COLO668 (cell line): ENCODE measurements at regions not wholly inside any gene's neighbourhood (a gene's known extent, or its start where the extent isn't known, plus 50 kb on each side); places are given as distances from the start of the nearest gene placed in this dataset.

Experiments used
- DNase-seq: peaks from one replicate; lab custom pipeline; 2025; ENCODE audit not compliant: unreplicated experiment; lab: John Stamatoyannopoulos, UW

DNA sequence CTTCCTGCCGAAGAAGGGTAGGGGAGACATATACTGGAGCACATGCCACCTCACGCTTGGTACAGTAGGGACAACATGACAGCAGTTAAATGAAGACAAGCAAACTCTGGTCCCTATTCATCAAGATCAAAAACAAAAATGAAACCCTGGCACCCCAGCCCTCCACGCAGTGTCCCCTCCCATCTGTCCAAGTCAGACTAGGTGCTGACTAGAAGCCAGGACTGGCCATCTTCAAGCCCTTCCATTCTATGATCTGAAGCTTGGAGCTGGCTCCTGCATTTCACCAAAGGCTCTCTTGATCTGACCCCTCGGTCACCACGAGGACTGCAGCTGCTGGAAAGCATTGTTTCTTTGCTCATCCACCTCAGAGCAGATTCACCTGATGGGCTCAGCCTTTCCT lies 158.9 kb upstream of the GGTLC1 start:
- no peak for DNase-seq

DNA sequence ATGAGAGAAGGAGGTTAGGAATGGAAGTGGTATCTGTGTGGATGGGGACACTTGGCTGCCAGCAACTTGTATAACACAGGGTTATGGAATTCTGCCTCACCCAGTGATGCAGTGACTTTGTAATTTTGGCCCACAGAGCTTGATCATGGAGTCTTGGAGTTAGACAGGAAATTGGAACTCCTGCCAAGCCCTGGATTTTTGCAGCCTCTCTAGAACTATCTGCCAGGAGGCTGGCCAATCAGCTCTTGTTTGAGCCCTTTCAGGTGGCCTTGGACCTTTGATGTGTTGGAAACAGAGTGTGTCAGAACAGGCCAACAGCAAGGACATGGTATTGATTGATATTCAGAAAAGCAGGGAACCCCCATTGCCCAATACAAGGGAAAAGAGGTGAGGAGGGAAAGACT lies 157.7 kb upstream of the GGTLC1 start:
- DNase-seq = no peak

DNA sequence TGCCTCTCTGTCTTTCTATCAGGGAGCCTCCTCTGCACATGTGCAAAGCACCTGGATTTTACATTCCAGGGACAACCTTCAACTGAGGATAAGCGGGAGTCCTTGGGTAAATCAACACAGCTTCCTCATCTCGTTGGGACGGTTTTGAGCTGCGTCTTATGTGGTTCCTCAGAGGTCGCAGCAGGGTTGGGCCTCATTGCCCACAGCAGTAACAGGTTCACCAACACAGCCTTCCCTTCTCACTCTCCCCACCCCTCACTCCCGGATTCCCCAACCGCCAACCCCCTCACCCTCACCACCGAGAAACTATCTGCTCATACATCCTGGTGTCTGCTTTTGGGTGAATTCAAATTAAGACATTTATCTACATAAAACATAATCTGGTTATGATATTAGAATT lies 155.8 kb upstream of the GGTLC1 start:
- no peak for DNase-seq

DNA sequence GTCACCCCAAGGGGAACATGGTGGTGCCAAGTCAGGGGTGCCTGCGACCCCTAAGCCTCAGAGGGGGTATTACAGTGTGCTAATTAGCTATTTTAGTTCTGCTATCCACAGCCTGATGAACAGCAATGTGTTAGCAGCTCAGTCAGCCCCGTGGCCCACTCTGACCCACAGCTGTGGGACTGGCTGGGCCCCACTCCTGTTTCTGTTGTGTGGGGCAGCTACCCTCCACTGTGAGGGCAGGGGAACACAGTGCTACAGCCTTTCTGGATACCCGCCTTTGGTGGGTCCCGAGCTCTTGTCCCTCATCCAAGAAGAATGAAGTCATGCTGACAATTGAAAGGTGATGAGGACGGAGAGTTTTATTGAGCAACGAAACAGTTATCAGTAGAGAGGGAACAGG lies 152.5 kb upstream of the GGTLC1 start:
- no peak for DNase-seq

DNA sequence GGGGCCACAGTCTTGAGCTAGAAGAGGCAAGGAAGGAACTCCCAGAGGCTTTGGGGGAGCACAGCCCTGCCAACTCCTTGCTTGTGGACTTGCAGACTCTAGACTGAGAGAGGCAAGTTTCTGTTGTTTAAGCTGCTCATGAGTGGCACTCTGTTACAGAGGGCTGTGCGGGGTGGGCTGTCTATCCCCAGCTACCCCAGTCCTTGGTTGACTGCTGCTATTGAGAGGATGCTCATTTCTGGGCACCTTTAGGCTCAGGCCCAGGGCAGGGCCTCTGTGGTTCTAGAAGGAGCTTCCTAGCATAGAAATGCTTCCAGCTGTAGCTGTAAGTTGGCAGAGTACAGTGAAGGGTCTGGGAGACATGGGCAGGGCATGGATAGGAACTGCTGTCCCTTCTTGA lies 151.3 kb upstream of the GGTLC1 start:
- DNase-seq = no peak

DNA sequence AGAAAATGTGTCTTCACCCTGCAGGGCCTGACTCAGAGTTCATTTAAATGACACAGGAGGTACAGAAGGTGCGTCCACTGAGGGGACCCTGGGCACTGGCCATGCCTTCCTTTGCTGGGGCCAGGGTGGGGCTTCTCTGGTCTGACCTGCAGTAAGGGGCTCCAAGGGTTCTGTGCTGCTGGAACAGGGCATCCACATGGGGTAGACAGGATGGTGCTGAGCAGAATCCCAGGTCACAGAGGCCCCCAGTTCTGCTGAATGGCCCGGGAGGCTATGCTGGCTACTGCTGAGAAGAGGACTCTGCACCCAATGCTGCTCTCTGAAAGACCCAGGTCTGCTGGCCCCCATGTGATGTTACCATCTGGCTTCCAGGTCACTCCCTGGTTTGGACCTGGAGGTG lies 150.4 kb upstream of the GGTLC1 start:
- DNase-seq = no peak

DNA sequence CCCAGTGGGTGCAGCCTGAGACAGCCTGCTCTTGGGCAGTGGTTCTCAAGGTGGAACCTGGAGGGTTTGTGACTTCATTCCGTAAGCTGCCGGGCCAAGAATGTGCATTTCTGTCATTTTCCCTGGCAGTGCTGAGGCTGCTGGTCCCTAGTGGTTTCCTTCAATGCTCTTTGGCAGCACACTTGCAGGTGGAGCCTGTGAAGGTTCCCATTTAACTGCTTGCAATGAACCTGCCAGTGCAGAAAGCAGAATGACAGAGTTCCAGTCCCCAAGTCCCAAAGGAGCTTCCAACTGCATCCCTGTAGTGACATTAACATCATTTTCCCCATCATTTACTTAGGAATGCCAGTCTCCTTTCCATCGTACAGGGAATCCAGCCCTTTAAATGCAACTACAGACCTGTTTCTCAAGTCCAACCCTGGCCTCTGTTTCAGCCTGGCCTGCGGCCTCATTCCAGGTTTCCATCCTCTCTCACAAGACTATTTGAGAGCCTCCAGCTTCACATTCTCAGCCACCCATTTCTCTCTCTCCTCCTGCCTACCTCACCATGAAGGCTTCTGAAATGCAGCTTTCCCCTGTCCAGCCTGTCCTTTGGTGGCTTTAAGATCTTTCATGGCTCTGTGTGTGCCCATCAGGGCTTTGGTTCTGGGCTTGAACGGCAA lies 149.7 kb upstream of the GGTLC1 start:
- DNase-seq = no peak

DNA sequence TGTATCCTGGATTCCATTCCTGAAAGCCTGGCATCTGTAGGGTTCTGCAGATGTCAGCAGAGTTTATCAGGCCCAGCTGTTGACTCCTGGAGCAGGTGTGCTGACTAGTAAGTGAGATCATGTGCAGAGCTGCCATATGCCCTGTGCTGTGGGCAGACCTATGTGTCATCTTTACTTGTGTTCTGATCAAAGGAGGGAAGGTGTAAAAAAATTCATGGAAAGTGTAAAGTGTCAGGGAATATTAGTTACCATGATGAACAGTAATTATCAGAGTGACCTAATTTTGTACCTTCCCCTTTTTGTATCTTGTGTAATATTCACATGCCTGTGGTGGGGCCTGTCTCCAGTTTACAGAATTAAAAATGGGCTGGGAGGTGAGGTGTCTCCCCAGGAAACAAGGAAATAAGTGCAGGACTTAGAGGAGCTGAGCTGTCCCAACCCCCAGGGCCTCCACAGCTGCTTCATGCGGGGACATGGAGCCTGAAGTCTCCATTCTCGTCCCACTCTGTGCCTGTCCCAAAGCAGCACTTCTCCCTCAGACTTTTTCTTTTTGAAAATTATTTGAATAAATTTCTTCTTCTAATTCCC lies 148.2 kb upstream of the GGTLC1 start:
- no peak for DNase-seq

DNA sequence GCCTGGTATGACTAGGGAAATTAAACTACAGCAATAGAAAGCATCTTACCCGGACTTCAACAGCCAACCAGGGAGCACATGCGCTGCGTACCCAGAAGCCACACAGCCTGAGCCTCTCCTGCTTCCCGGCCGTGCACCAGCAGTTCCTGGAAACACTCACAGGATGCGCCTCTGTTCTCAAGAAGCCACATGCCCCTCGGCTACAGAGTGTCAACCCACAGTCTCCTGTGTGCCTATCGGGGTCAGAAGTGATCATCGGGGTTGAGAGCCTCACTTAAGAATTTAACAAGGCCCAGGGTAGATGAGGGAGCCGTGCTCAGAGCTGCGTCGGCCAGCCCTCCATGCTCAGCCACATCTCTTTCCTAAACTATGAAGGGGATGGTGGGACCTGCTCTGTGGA lies 147.2 kb upstream of the GGTLC1 start:
- DNase-seq = no peak

DNA sequence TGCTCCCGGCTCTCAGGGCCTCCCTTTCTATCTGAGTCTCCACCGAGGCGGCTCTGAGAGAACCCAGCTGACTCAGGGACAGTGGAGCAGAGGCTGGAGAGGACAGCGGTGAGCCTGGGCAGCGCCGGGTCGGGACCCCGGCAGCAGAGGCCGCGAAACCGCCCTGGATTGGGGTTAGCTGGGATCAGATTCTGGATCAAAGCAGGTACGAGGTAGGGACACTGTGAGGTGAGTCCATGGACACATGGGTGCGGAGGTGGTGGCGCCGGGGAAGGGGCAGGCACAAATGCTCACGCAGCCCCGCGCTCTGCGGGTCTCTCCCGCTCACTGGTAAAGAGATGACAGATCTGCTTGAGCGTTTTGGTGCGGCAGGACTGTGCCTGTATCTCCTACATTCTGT lies 146.4 kb upstream of the GGTLC1 start:
- DNase-seq = no peak

DNA sequence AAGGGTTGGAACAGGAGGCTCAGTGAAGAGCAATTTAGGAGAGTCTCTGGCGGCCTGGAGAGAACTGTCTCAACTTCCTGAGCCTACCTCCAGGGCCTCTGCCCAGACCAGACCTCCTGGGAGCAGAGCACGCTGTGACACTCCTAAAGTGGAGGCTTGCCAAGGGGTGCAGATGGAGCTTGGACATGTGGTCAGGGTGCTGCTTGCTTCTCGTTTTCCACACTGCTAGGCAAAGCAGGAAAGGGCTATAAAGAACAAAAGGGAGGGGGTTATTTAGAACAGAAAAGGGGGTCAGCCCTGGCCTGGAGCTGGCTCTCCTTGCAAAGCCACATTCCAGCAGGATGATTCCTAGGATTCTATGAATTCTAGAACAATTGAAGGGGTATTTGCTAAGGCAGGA lies 145.7 kb upstream of the GGTLC1 start:
- no peak for DNase-seq

DNA sequence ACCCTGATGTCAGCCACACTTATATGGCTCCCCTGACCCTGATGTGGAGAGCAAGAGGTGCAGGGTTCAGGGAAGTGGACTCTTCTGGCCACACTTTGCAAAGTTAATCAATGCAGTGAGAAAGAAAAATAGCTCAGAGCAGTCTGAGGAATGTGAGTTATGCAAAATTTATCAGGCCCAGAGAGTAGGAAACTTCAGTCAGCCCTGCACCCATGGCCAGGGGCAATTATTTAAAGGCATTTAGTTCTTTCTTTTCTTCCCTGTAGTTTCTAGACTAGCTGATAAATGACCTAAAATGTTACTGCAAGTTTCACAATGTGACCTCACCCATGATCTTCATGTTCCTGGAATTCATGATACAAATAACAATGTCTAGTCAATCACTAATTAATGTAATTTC lies 143.7 kb upstream of the GGTLC1 start:
- DNase-seq = no peak

DNA sequence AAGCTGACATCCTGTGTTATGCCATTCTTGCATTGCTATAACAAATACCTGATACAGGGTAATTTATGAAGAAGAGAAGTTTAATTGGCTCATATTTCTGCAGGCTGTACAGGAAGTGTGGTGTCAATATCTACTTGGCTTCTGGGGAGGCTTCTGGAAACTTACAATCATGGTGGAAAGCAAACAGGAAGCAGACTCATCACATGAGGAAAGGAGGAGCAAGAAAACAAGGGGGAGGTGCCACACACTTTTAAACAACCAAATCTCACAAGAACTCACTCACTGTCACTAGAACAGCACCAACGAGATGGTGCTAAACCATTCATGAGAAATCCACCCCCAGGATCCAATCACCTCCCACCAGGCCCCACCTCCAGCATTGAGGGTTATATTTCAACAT lies 143.1 kb upstream of the GGTLC1 start:
- DNase-seq = no peak

DNA sequence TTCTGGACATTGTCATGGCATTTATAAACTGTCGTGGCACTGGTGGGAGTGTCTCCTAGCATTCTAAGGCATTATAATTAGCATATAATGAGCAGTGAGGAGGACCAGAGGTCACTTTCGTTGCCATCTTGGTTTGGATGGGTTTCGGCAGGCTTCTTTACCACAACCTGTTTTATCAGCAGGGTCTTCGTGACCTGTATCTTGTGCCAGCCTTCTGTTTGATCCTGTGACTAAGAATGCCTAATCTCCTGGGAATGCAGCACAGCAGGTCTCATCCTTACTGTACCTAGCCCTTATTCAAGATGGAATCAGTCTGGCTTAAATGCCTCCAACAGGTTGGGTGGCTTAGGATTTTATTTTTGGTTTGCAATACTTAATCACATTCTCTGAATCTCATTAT lies 142.7 kb upstream of the GGTLC1 start:
- no peak for DNase-seq

DNA sequence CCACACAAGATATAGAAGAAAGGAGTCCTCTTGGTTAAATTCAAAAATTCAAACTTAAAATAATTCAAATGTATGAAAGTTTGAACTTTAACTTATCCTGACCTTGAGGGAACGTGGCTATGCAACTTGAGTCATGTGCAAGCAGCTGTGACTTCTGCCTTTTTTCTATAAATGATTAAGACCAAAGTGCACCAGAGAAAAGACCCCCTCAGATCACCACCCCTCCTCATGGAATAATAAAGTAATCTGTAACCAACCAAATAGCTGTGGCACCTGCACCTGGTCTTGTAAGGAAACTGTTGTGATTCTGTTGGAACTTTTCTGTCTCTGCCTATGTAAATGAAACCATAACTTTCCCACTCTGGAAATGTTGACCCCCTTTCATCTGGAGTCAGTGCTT lies 141.1 kb upstream of the GGTLC1 start:
- no peak for DNase-seq

DNA sequence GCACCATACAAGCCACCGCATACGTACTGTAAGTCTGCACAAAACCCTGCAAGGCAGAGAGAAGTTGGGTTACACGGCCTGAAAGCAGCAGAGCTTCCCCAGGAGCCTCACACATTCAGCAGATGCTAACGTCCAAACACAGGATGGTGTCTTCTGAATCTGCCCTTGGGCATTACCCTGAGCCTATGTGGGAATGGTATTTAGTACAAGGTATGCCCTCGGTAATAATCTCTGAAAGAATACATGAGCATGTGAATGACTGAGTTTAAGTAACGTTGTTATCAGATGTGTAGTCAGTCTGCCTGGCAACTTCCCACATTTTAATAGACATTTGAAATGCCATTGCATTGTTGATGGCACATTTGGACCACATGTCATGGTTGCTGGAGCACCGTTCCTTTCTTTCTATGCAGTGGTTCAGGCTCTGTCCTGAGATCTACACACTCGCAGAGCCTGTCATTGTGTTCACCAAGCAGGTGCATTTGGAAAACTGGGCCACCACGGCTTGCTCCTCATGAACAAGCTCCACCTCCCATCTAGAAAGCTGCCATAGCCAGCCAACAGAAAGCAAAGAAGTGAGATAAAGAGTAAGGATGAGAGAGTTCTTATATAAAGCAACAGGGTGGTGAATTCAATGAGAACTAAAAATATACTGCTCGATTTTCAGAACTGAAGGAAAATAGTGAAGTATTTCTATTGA lies 136.5 kb upstream of the GGTLC1 start:
- DNase-seq = no peak

DNA sequence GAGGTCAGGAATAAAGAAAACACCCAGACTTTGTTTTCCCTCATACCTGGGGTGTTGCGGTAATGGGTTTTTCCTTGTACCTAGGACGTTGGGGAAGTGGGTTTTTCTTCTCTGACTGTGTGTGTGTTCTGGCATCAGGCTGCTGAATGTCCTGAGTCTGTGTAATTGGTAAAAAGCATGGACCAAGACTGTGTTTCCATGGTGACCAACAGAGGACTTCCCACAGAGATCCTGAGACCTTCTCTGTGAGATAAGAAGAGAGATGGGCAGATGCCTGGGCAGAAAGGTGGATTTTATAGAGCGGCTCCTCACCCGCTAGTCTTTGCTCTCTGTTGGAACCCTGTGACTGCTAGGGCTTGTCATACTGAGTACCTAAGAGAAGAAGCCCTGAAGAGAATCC lies 135.4 kb upstream of the GGTLC1 start:
- DNase-seq = no peak

DNA sequence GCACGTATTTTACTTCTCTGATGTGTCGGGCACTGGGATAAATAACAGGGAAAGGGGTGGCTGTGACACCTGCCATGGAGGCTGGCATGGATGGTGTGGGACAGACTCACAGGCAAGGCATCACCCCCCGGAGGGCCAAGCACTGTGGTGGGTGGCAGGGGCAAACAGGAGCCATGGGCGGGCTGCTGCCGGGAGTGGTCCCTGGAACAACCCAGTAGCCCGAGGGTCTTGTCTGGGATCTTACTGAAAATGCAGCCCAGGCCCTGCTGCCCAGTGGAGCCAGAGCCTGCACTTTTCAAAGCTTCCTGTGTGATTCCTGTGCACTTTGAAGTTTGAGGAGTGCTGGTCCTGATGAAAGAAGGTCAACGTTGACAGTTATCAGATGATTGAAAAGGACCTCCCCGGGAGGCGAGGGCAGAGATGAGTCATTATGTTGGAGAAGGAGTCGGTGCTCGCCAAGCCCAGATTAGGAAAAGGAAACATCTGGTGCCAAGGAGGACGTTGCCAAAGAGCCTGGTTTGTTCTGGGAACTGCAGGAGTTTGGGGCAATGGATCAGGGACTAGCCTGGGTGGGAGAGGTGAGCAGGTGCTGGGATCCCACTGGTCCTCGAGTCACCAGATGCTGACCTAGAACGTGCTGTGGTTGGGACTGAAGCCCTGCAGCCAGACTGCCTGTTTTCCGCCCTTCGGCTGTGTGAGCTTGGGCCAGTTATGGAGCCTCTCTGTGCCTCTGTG lies 130.0 kb upstream of the GGTLC1 start:
- DNase-seq = no peak

DNA sequence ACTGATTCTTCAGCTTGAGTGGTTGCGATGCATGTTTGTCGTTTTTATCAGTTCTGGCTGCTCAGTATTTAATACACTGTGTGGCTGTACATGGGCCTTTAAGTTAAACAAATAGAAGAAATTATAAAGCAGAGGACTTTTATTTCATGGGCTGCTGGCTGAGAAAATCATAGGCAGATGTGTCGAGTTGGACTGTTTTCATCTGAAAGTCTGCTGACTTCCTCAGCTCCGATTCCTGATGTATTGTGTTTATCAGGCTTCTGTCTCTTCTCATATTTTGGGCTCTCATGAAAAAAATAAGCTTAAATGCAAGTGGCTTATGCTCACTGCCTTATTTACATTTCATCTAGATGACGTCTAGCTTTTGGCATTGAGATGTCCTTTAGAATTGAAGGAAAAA lies 129.5 kb upstream of the GGTLC1 start:
- no peak for DNase-seq

DNA sequence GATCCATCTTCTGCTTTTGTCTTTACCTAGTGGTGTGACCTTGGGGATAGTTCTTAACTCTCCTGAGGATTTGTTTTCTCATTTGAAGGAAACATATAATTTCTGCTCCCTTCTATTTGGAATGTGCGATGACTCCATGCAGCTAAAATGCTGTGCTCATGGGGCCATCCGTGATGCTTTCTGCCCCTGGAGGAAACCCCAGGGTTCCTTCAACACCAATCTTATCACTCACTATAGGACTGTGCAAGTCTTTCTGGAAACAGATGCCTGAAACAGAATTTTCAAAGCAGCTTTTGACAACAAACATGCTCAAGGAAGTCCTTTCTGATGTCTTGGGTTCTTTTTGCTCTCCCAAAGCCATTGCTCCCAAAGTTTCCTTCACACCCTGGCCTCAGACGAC lies 128.8 kb upstream of the GGTLC1 start:
- DNase-seq = no peak

DNA sequence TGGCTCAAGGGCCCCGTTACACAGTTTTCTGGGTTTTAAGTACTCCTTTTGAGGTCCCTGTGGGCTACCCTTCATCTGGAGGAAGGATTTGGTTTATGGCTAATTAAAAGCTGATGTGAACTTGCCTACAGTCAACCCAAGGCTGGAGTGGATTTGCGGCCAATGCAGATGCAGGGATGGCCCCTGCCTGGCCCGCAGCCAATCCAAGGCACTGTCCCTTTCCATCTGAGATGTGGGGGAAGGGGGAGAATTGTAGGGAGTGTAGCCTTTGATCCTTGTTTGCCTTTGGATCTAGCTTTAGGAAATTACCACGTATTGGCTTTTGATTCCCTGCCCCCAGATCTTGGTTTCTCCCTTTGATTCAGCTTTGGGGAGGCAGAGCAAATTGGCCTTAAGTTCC lies 128.0 kb upstream of the GGTLC1 start:
- no peak for DNase-seq

DNA sequence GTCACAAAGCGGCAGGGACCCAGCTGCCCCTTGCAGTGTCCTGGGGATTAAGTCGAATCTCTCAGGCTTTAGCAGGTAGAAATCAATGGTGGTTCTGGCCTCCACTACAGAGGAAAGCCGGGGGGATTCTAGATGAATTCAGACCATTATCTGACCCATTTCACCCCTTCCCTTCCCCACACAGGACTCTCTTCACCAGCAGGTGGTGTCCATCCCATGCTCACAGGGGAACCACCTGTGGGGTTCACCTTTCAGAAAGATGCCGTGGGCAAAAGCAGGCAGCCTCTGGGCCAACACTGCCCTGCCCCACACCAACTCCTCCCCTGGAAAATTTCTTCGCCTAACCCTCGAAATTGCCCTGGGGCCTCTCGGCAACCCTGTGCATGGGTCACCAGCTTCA lies 123.8 kb upstream of the GGTLC1 start:
- DNase-seq = no peak
